ENCODE measurements at regions not wholly inside any gene's neighbourhood (a gene's known extent, or its start where the extent isn't known, plus 50 kb on each side); places are given as distances from the start of the nearest gene placed in this dataset.

DNA sequence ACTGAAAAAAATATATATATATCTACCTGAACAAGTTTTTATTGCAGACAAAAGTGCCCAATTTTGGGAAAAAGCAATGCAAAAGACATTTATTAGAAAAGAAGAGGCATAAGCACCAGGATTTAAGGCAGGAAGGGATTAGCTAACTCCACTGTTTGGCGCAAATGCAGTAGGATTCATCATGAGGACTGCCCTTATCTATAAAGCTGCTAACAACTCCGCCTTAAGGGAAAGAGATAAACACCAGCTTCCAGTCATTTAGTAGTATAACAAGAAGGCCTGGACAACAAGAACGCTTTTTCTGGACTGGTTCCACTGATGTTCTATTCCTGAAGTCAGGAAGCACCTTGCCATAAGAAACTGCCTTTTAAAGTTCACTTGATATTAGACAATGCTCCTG lies 52.9 kb upstream of the FSHR start:
- TF ChIP-seq EP300 (IDR thresholded peaks at IDR 0.05; ENCODE audit: borderline replicate concordance in 1 of 2, low read depth in 1 of 2, low read length in 1 of 2) (no peak), YY1 (IDR thresholded peaks at IDR 0.05; ENCODE audit: low read depth) (no peak), FOSL2 (IDR thresholded peaks at IDR 0.05; ENCODE audit: borderline replicate concordance, low read depth) (no peak), JUND (IDR thresholded peaks at IDR 0.05) (no peak), MXI1 (IDR thresholded peaks at IDR 0.05; ENCODE audit: low read depth, low read length) (no peak), NFIC (IDR thresholded peaks at IDR 0.05; ENCODE audit: borderline replicate concordance) (no peak), MEF2A (IDR thresholded peaks at IDR 0.05; ENCODE audit: borderline replicate concordance, low read depth) (no peak), GATA2 (CRISPR knock-in tag; IDR thresholded peaks at IDR 0.05) (no peak), EZH2phosphoT487 (IDR thresholded peaks at IDR 0.05; ENCODE audit: borderline replicate concordance, low read depth) (no peak), RAD21 (IDR thresholded peaks at IDR 0.05; ENCODE audit: low read length) (no peak), RCOR1 (IDR thresholded peaks at IDR 0.05; ENCODE audit: low read length) (no peak), POLR2AphosphoS5 (IDR thresholded peaks at IDR 0.05; ENCODE audit: low read depth, low read length) (no peak), TAF1 (IDR thresholded peaks at IDR 0.05; ENCODE audit: borderline replicate concordance, low read depth, low read length) (no peak), RXRA (IDR thresholded peaks at IDR 0.05; ENCODE audit: borderline replicate concordance, low read depth) (no peak)
- TF ChIP-seq, protein P1, sequence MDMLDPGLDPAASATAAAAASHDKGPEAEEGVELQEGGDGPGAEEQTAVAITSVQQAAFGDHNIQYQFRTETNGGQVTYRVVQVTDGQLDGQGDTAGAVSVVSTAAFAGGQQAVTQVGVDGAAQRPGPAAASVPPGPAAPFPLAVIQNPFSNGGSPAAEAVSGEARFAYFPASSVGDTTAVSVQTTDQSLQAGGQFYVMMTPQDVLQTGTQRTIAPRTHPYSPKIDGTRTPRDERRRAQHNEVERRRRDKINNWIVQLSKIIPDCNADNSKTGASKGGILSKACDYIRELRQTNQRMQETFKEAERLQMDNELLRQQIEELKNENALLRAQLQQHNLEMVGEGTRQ (IDR thresholded peaks at IDR 0.05; ENCODE audit: borderline replicate concordance, low read depth, low read length), result no peak
- TF ChIP-seq, protein P2, sequence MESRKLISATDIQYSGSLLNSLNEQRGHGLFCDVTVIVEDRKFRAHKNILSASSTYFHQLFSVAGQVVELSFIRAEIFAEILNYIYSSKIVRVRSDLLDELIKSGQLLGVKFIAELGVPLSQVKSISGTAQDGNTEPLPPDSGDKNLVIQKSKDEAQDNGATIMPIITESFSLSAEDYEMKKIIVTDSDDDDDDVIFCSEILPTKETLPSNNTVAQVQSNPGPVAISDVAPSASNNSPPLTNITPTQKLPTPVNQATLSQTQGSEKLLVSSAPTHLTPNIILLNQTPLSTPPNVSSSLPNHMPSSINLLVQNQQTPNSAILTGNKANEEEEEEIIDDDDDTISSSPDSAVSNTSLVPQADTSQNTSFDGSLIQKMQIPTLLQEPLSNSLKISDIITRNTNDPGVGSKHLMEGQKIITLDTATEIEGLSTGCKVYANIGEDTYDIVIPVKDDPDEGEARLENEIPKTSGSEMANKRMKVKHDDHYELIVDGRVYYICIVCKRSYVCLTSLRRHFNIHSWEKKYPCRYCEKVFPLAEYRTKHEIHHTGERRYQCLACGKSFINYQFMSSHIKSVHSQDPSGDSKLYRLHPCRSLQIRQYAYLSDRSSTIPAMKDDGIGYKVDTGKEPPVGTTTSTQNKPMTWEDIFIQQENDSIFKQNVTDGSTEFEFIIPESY (IDR thresholded peaks at IDR 0.05; ENCODE audit: borderline replicate concordance, low read depth), result no peak
- TF ChIP-seq, protein P3, sequence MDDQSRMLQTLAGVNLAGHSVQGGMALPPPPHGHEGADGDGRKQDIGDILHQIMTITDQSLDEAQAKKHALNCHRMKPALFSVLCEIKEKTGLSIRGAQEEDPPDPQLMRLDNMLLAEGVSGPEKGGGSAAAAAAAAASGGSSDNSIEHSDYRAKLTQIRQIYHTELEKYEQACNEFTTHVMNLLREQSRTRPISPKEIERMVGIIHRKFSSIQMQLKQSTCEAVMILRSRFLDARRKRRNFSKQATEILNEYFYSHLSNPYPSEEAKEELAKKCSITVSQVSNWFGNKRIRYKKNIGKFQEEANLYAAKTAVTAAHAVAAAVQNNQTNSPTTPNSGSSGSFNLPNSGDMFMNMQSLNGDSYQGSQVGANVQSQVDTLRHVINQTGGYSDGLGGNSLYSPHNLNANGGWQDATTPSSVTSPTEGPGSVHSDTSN (IDR thresholded peaks at IDR 0.05), result no peak
- TF ChIP-seq, protein P4, sequence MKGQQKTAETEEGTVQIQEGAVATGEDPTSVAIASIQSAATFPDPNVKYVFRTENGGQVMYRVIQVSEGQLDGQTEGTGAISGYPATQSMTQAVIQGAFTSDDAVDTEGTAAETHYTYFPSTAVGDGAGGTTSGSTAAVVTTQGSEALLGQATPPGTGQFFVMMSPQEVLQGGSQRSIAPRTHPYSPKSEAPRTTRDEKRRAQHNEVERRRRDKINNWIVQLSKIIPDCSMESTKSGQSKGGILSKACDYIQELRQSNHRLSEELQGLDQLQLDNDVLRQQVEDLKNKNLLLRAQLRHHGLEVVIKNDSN (IDR thresholded peaks at IDR 0.05; ENCODE audit: borderline replicate concordance, low read depth), result no peak
- TF ChIP-seq, protein P5, sequence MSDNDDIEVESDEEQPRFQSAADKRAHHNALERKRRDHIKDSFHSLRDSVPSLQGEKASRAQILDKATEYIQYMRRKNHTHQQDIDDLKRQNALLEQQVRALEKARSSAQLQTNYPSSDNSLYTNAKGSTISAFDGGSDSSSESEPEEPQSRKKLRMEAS (IDR thresholded peaks at IDR 0.05; ENCODE audit: low read depth), result no peak
- no peaks in the 10 kb centered on the region for H3K4me1 ChIP-seq (ENCODE audit: control insufficient read depth in 1 of 2, insufficient read depth in 2 of 2, low read depth in 1 of 2, low read length in 1 of 2)
- 29% methylated on average over 3 of the region's 3 CpGs for WGBS (ENCODE audit: low lambda C conversion rate)
- no peak overlapping the region for H3K4me2 ChIP-seq
- no peak overlapping the region for H3K9ac ChIP-seq
- CTCF ChIA-PET, result interaction anchor here (0.8 kb wide), 1 partner anchor 48 kb away, joined by 3 read pairs; no protein-coding TSS in a partner anchor
- no peaks in the 10 kb centered on the region for H3K27me3 ChIP-seq (ENCODE audit: insufficient read depth)
- no peaks in the 10 kb centered on the region for H3F3A ChIP-seq (replicated peaks; ENCODE audit: insufficient read depth)
- H3K9me2 ChIP-seq, result no peaks in the 10 kb centered on the region
- DNase-seq, result no peak
- no peaks in the 10 kb centered on the region for H3K79me2 ChIP-seq (ENCODE audit: insufficient read depth)
- no peaks in the 10 kb centered on the region for H3K9me3 ChIP-seq
- no peak overlapping the region for H3K27ac ChIP-seq (ENCODE audit: low read depth in 2 of 2, low read length in 1 of 2)
- POLR2A ChIA-PET, result no interaction called here
- H3K4me3 ChIP-seq (ENCODE audit: low read depth in 2 of 2, low read length in 1 of 2), result no peak overlapping the region
- no peaks in the 10 kb centered on the region for H4K20me1 ChIP-seq (ENCODE audit: insufficient read depth)
- no peak overlapping the region for H2AFZ ChIP-seq (ENCODE audit: low read depth)
- no peaks in the 10 kb centered on the region for H3K36me3 ChIP-seq (replicated peaks in 1 of 2; ENCODE audit: control insufficient read depth in 1 of 2, insufficient read depth in 2 of 2, low read length in 1 of 2)

Small RNA genes lying in the stretch of these regions (small RNA-seq; reads per million reads assigned to genes)
- gene RNU6-439P, result 0 to 0.10 (median 0) reads per million in 7 experiments

All from SK-N-SH (cell line).